MM.1S (cell line): ENCODE measurements at regions not wholly inside any gene's neighbourhood (a gene's known extent, or its start where the extent isn't known, plus 50 kb on each side); places are given as distances from the start of the nearest gene placed in this dataset.

Experiments used
- EZH2 ChIP-seq: fragments of 300-600 bp; sonication (generic); optimal IDR thresholded peaks from 2 replicates; pipeline ENCODE3; 2017; ENCODE audit warnings: low read depth, mild to moderate bottlenecking, antibody characterized with exemption, low read length, mixed read lengths
- TF ChIP-seq, protein P1 (sequence below): fragments of 300-600 bp; sonication (generic); IDR thresholded peaks from 2 replicates; pipeline ENCODE4 v1.5.1; 2016; ENCODE audit warnings: antibody characterized with exemption, low read length, mixed read lengths

DNA sequence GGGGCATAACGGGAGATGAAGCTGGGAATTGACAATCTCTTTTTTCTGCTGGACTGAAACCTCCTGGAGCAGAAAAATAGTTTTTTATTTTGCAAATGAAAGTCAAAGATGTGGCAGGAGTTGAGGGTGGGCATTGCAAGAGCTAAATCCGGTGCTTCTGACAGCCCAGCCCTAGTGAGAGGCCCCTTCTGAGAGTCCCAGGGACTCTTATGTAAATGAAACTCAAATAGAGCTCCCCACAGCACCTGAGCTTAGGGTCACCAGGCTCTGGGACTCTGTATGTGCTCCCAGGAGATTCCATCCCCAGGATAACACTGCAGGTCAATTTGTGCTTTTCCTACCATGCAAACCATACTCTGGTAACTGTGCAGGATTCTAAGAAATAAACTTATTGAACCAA lies 192.8 kb downstream of the ANKRD30B start:
- TF ChIP-seq, protein P1, sequence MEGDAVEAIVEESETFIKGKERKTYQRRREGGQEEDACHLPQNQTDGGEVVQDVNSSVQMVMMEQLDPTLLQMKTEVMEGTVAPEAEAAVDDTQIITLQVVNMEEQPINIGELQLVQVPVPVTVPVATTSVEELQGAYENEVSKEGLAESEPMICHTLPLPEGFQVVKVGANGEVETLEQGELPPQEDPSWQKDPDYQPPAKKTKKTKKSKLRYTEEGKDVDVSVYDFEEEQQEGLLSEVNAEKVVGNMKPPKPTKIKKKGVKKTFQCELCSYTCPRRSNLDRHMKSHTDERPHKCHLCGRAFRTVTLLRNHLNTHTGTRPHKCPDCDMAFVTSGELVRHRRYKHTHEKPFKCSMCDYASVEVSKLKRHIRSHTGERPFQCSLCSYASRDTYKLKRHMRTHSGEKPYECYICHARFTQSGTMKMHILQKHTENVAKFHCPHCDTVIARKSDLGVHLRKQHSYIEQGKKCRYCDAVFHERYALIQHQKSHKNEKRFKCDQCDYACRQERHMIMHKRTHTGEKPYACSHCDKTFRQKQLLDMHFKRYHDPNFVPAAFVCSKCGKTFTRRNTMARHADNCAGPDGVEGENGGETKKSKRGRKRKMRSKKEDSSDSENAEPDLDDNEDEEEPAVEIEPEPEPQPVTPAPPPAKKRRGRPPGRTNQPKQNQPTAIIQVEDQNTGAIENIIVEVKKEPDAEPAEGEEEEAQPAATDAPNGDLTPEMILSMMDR, result no peak
- TF ChIP-seq EZH2, result no peak
